ENCODE measurements at regions not wholly inside any gene's neighbourhood (a gene's known extent, or its start where the extent isn't known, plus 50 kb on each side); places are given as distances from the start of the nearest gene placed in this dataset.

DNA sequence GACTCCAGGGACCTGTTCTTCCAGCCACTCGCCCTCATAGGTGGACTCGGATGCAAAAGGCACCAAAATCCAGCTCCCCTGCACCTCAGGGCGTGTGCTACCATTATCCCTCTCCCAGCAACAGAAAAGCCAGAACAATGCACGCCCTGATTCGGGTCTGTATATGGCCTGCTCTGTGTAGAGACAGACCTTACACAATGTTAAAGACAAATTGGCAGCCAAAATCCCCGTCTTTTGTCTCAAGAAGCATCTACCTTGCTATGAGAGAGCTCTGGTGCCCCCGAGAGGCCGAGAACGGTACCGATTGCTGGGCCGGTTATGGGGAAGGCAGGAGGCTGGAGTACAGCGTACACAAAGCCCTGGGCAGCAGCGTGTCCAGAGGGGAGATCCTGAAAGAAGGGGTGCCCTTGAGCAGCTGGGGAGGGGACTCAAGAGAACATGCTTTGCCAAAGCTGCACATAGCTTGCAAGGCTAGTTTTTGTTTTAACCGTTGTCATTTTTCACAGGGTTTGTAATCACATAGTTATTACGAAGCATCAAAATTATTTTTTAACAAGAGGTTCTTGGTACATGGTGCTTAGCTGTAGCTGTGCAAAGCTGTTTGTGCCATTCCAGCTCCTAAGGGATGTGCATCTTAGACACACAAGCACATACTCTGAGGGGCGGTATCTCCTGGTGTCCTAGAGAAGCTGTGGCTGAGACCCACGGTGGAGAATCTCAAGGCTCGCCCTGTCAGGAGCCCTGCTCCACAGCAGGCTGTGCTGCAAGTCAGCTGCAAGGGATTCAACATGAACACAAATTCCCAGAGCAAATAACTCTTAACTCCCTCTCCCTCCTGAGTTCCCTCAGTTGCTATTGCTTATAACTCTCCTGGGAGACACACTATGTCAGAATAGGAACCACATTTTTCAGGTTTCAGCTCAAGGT is 461.5 kb upstream of the PPP2R3A start:
- TF ChIP-seq, protein P1, sequence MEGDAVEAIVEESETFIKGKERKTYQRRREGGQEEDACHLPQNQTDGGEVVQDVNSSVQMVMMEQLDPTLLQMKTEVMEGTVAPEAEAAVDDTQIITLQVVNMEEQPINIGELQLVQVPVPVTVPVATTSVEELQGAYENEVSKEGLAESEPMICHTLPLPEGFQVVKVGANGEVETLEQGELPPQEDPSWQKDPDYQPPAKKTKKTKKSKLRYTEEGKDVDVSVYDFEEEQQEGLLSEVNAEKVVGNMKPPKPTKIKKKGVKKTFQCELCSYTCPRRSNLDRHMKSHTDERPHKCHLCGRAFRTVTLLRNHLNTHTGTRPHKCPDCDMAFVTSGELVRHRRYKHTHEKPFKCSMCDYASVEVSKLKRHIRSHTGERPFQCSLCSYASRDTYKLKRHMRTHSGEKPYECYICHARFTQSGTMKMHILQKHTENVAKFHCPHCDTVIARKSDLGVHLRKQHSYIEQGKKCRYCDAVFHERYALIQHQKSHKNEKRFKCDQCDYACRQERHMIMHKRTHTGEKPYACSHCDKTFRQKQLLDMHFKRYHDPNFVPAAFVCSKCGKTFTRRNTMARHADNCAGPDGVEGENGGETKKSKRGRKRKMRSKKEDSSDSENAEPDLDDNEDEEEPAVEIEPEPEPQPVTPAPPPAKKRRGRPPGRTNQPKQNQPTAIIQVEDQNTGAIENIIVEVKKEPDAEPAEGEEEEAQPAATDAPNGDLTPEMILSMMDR (IDR thresholded peaks at IDR 0.05; ENCODE audit: low read depth, low read length), result peak; percentile 87
- TF ChIP-seq EZH2phosphoT487 (IDR thresholded peaks at IDR 0.05; ENCODE audit: low read depth), result no peak
